GM10248 (cell line): ENCODE measurements at regions not wholly inside any gene's neighbourhood (a gene's known extent, or its start where the extent isn't known, plus 50 kb on each side); places are given as distances from the start of the nearest gene placed in this dataset.

Experiments used
- CTCF ChIA-PET: fragments of 300-600 bp; sonication (Branson Sonifier 250); formaldehyde crosslinking; extraction: SDS; loops from one replicate; lab custom pipeline; 2021; ENCODE audit warnings: antibody characterized with exemption; lab: Yijun Ruan, JAX
- POLR2A ChIA-PET: fragments of 350-650 bp; sonication (Branson Sonifier 250); formaldehyde crosslinking; extraction: SDS; loops from one replicate; lab custom pipeline; 2020; ENCODE audit warnings: antibody characterized with exemption; lab: Yijun Ruan, JAX
- DNase-seq: peaks from one replicate; pipeline ENCODE4 v3.0.0; 2012; ENCODE audit errors: extremely low spot score
- CTCF ChIP-seq: IDR thresholded peaks from 2 replicates; pipeline ENCODE4 v1.5.1; 2012; ENCODE audit warnings: mild to moderate bottlenecking, low read depth; ENCODE audit errors: extremely low read depth, missing control alignments, control extremely low read depth

- DNase-seq, result no peak
- TF ChIP-seq CTCF, result no peak
- CTCF ChIA-PET, result interaction anchor here (0.8 kb wide), 1 partner anchor 9 kb away, joined by 3 read pairs; no protein-coding TSS in a partner anchor
- POLR2A ChIA-PET, result no interaction called here
Observed at GRCh38 chr12:45644541-45644940, 85.0 kb upstream of the ARID2 start.

DNA sequence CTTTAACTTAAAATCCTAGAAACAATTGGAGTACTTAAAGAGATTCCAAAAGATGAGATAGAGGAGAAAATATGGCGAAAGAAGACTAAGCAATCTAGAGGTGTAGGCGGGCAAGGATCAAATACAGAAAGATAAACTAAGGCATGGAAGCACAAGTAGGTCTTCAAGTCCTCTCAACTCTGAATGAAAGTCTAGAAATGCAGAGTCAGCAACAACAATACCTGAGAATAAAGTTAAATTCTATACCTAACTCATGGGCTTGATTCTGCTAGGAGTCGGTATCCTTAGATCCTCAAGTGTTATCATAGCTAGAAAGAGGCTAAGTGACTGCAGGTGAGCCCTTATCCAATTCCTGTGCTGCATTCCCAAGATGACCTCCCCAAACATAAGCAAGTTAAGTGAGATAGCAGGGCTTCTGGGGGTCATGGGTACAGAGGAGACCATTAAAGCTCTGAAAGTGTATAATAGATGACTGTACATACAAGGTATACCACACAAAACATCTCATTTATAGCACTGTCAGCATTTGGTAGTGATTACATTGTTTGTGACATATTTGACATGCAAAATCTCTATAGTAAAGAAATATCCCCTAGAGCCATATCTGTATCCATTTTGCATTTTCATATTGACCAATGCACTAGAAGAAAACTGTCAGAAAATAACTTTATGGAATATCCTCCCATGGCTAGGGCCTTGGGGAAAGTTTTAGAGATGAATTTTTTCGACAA lies 82.5 kb upstream of the ARID2 start:
- ChIA-PET CTCF (interaction anchor here (1.0 to 1.7 kb wide), 3 partner anchors 16 to 69 kb away, joined by 3 to 4 read pairs (median 3); no protein-coding TSS in a partner anchor), POLR2A (no interaction called here)
- no peak for DNase-seq
- no peak for TF ChIP-seq CTCF

DNA sequence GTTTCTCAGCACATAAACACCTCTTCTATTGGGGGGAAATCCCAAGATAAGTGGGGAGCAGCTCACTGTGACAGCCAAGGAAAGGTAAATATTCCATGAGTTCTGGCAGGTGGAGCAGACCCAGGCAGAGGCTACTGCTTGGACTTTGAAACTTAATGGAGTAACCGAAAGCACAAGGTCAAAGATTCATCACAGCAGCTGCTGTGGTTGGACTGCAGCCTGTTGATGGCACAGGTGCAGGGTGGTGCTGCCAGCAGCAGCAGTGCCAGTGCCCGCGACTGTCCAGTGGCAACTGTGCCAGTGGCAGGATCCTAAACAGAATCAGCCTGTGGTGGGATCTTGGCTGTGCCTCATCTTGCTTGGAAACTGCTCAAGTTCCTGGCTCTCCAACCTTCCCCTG lies 81.4 kb upstream of the ARID2 start:
- DNase-seq, result no peak
- POLR2A ChIA-PET, result no interaction called here
- CTCF ChIA-PET, result interaction anchor here (1.2 to 1.8 kb wide), 2 partner anchors 9 to 65 kb away, joined by 3 to 4 read pairs; no protein-coding TSS in a partner anchor
- no peak for TF ChIP-seq CTCF

DNA sequence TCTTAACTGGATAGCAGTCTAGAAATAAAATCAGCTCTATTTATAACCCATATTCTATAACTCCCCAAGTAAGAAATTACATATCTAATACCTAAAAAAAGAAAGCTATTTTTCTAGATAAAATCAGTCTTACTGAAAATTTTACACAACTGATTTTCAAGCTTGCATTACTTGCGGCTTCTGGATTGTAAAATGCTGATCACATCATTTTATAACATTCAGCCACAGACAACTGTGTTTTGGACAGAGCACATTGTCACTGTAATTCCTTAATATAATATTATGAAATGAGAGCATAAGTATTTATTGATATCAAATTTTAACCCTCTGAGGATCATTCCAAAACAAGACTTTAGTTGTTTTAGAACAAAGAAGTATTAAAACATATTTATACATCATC lies 78.5 kb upstream of the ARID2 start:
- CTCF ChIA-PET, result interaction anchor here (0.7 to 1.2 kb wide), 2 partner anchors 8 to 43 kb away, joined by 3 read pairs; no protein-coding TSS in a partner anchor
- POLR2A ChIA-PET, result interaction anchor here (0.6 kb wide), 1 partner anchor 12 kb away, joined by 4 read pairs; no protein-coding TSS in a partner anchor
- TF ChIP-seq CTCF, result no peak

GRCh38 chr12:45654002-45654665 lies 75.4 kb upstream of the ARID2 start:
- DNase-seq, result no peak
- no peak for TF ChIP-seq CTCF
- CTCF ChIA-PET, result interaction anchor here (1.0 kb wide), 1 partner anchor 10 kb away, joined by 3 read pairs; no protein-coding TSS in a partner anchor
- POLR2A ChIA-PET, result no interaction called here

More for the DNA sequence above, 78.5 kb upstream of the ARID2 start:
- DNase-seq, result no peak

- DNase-seq, result no peak
- ChIA-PET POLR2A (no interaction called here), CTCF (no interaction called here)
- no peak for TF ChIP-seq CTCF
Observed at GRCh38 chr12:45655186-45655585, 74.3 kb upstream of the ARID2 start.
